OCI-LY1 (cell line): ENCODE measurements at regions not wholly inside any gene's neighbourhood (a gene's known extent, or its start where the extent isn't known, plus 50 kb on each side); places are given as distances from the start of the nearest gene placed in this dataset.

ENCODE experiments used
- H2AFZ ChIP-seq: fragments of 200-600 bp; sonication (generic), shearing (Covaris generic); 2 replicates; pipeline ENCODE4 v1.6.0; 2014; ENCODE audit warnings: antibody characterized with exemption, mild to moderate bottlenecking, low read length
- H3F3A ChIP-seq: fragments of 200-600 bp; sonication (generic), shearing (Covaris generic); 2 replicates; pipeline ENCODE4 v1.6.0; 2014; ENCODE audit warnings: mild to moderate bottlenecking, antibody characterized with exemption, low read length, moderate library complexity; ENCODE audit not compliant: insufficient read depth
- H3K27ac ChIP-seq: fragments of 200-600 bp; sonication (generic); 2 replicates; pipeline ENCODE4 v1.5.1; 2014; ENCODE audit warnings: low read length, mixed run types, mild to moderate bottlenecking, low read depth; ENCODE audit not compliant: poor library complexity, severe bottlenecking
- H3K27me3 ChIP-seq: fragments of 200-600 bp; sonication (generic); 2 replicates; pipeline ENCODE4 v1.6.0; 2014; ENCODE audit warnings: antibody characterized with exemption, mild to moderate bottlenecking, low read length, moderate library complexity; ENCODE audit not compliant: insufficient read depth
- H3K36me3 ChIP-seq: fragments of 200-600 bp; sonication (generic); 2 replicates; pipeline ENCODE4 v1.6.1; 2014; ENCODE audit warnings: mild to moderate bottlenecking, antibody characterized with exemption, low read length, moderate library complexity, mixed read lengths; ENCODE audit not compliant: insufficient read depth
- H3K4me1 ChIP-seq: fragments of 200-600 bp; sonication (generic); 2 replicates; pipeline ENCODE4 v1.5.1; 2014; ENCODE audit warnings: mild to moderate bottlenecking, low read length, moderate library complexity; ENCODE audit not compliant: insufficient read depth, severe bottlenecking
- H3K4me2 ChIP-seq: fragments of 200-600 bp; sonication (generic), shearing (Covaris generic); 2 replicates; pipeline ENCODE4 v1.6.1; 2014; ENCODE audit warnings: low read length
- H3K4me3 ChIP-seq: fragments of 200-600 bp; sonication (generic); 2 replicates; pipeline ENCODE4 v1.5.1; 2014; ENCODE audit warnings: low read length, low read depth, mild to moderate bottlenecking, mixed read lengths; ENCODE audit not compliant: poor library complexity, severe bottlenecking
- H3K79me2 ChIP-seq: fragments of 200-600 bp; shearing (Covaris generic); 2 replicates; pipeline ENCODE4 v1.6.1; 2016; ENCODE audit warnings: mixed run types, low read length, mixed read lengths; ENCODE audit not compliant: insufficient read depth
- H3K9ac ChIP-seq: fragments of 200-600 bp; sonication (generic), shearing (Covaris generic); 2 replicates; pipeline ENCODE4 v1.6.1; 2014; ENCODE audit warnings: mild to moderate bottlenecking, low read length, mixed read lengths
- H3K9me2 ChIP-seq: fragments of 200-600 bp; sonication (generic), shearing (Covaris generic); 2 replicates; pipeline ENCODE4 v1.6.1; 2014; ENCODE audit warnings: low read depth, mild to moderate bottlenecking, low read length, mixed read lengths
- H3K9me3 ChIP-seq: fragments of 200-600 bp; shearing (Covaris generic); 2 replicates; pipeline ENCODE4 v1.6.1; 2014; ENCODE audit warnings: low read length, mixed read lengths
- H4K20me1 ChIP-seq: fragments of 200-600 bp; sonication (generic), shearing (Covaris generic); 2 replicates; pipeline ENCODE4 v1.6.0; 2016; ENCODE audit warnings: mild to moderate bottlenecking, low read length; ENCODE audit not compliant: insufficient read depth
- CTCF ChIP-seq: fragments of 200-600 bp; sonication (generic), shearing (Covaris generic); IDR thresholded peaks from 2 replicates; pipeline ENCODE4 v1.5.1; 2017; ENCODE audit warnings: mild to moderate bottlenecking, antibody characterized with exemption, low read length, moderate library complexity, mixed read lengths
- EZH2 ChIP-seq: fragments of 200-600 bp; sonication (generic), shearing (Covaris generic); IDR thresholded peaks from 2 replicates; pipeline ENCODE4 v1.8.0; 2017; ENCODE audit warnings: borderline replicate concordance, mixed run types, mild to moderate bottlenecking, antibody characterized with exemption, low read length, moderate library complexity, mixed read lengths

GRCh38 chr5:143761663-143762062 is 50.3 kb upstream of the HMHB1 start:
- Histone ChIP-seq H3K27me3 (no peaks in the 10 kb centered on the region), H4K20me1 (no peaks in the 10 kb centered on the region), H3K27ac (no peak overlapping the region), H3K79me2 (no peaks in the 10 kb centered on the region), H3K4me3 (no peak overlapping the region), H3K9me3 (no peaks in the 10 kb centered on the region), H3K4me1 (peaks cover 3% of the 10 kb centered on the region), H3K4me2 (no peak overlapping the region), H3K36me3 (no peaks in the 10 kb centered on the region), H3F3A (no peaks in the 10 kb centered on the region), H3K9ac (no peak overlapping the region), H3K9me2 (no peaks in the 10 kb centered on the region), H2AFZ (no peak overlapping the region)
- no peak for TF ChIP-seq EZH2
- TF ChIP-seq CTCF, result no peak

- H2AFZ ChIP-seq, result no peak overlapping the region
- H3K79me2 ChIP-seq, result no peaks in the 10 kb centered on the region
- no peak for TF ChIP-seq EZH2
- no peak for TF ChIP-seq CTCF
- no peaks in the 10 kb centered on the region for H3F3A ChIP-seq
- no peaks in the 10 kb centered on the region for H3K9me2 ChIP-seq
- peaks cover 3% of the 10 kb centered on the region for H3K4me1 ChIP-seq
- H4K20me1 ChIP-seq, result no peaks in the 10 kb centered on the region
- no peaks in the 10 kb centered on the region for H3K9me3 ChIP-seq
- H3K4me3 ChIP-seq, result no peak overlapping the region
- no peak overlapping the region for H3K9ac ChIP-seq
- no peak overlapping the region for H3K4me2 ChIP-seq
- no peak overlapping the region for H3K27ac ChIP-seq
- H3K27me3 ChIP-seq, result no peaks in the 10 kb centered on the region
- H3K36me3 ChIP-seq, result no peaks in the 10 kb centered on the region
Measured at GRCh38 chr5:143760755-143761154, 51.2 kb upstream of the HMHB1 start.

- no peak overlapping the region for H3K27ac ChIP-seq
- no peaks in the 10 kb centered on the region for H3K36me3 ChIP-seq
- peaks cover 3% of the 10 kb centered on the region for H3K4me1 ChIP-seq
- no peak overlapping the region for H3K4me3 ChIP-seq
- H3K27me3 ChIP-seq, result no peaks in the 10 kb centered on the region
- no peak overlapping the region for H2AFZ ChIP-seq
- no peaks in the 10 kb centered on the region for H3K79me2 ChIP-seq
- no peaks in the 10 kb centered on the region for H3K9me2 ChIP-seq
- H3F3A ChIP-seq, result no peaks in the 10 kb centered on the region
- TF ChIP-seq CTCF (no peak), EZH2 (no peak)
- no peaks in the 10 kb centered on the region for H4K20me1 ChIP-seq
- no peak overlapping the region for H3K9ac ChIP-seq
- no peak overlapping the region for H3K4me2 ChIP-seq
- no peaks in the 10 kb centered on the region for H3K9me3 ChIP-seq
Measured at GRCh38 chr5:143760131-143760505, 51.8 kb upstream of the HMHB1 start.
